ENCODE measurements at regions not wholly inside any gene's neighbourhood (a gene's known extent, or its start where the extent isn't known, plus 50 kb on each side); places are given as distances from the start of the nearest gene placed in this dataset.

- Histone ChIP-seq H3K4me1 (ENCODE audit: insufficient read depth, low read length, poor library complexity, severe bottlenecking) (peaks cover 10% of the 10 kb centered on the region), H3K9me2 (replicated peaks; ENCODE audit: low read depth, low read length) (no peaks in the 10 kb centered on the region), H3K9ac (ENCODE audit: low read depth, low read length, poor library complexity, severe bottlenecking) (no peak overlapping the region), H3K27me3 (ENCODE audit: insufficient read depth, low read length, poor library complexity, severe bottlenecking) (no peaks in the 10 kb centered on the region), H4K20me1 (ENCODE audit: insufficient read depth, low read length, poor library complexity, severe bottlenecking) (no peaks in the 10 kb centered on the region), H2AFZ (ENCODE audit: low read length) (no peak overlapping the region), H3K4me3 (ENCODE audit: low read length, poor library complexity, severe bottlenecking) (no peak overlapping the region), H3F3A (ENCODE audit: low read depth) (no peaks in the 10 kb centered on the region), H3K79me2 (ENCODE audit: insufficient read depth, low read length) (no peaks in the 10 kb centered on the region), H3K4me2 (ENCODE audit: low read depth, low read length, poor library complexity, severe bottlenecking) (no peak overlapping the region), H3K36me3 (ENCODE audit: insufficient read depth, low read length) (no peaks in the 10 kb centered on the region), H3K9me3 (ENCODE audit: insufficient read depth, low read depth, low read length) (no peaks in the 10 kb centered on the region)
- TF ChIP-seq EZH2phosphoT487 (IDR thresholded peaks at IDR 0.05; ENCODE audit: borderline replicate concordance) = no peak
- TF ChIP-seq, protein P1, sequence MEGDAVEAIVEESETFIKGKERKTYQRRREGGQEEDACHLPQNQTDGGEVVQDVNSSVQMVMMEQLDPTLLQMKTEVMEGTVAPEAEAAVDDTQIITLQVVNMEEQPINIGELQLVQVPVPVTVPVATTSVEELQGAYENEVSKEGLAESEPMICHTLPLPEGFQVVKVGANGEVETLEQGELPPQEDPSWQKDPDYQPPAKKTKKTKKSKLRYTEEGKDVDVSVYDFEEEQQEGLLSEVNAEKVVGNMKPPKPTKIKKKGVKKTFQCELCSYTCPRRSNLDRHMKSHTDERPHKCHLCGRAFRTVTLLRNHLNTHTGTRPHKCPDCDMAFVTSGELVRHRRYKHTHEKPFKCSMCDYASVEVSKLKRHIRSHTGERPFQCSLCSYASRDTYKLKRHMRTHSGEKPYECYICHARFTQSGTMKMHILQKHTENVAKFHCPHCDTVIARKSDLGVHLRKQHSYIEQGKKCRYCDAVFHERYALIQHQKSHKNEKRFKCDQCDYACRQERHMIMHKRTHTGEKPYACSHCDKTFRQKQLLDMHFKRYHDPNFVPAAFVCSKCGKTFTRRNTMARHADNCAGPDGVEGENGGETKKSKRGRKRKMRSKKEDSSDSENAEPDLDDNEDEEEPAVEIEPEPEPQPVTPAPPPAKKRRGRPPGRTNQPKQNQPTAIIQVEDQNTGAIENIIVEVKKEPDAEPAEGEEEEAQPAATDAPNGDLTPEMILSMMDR (conservative IDR thresholded peaks at IDR 0.05; ENCODE audit: low read length) = no peak
Measured at GRCh38 chr7:131976411-131976810, 420.0 kb upstream of the PODXL start.

GRCh38 chr7:131974671-131975070 lies 418.2 kb upstream of the PODXL start:
- no peak for TF ChIP-seq EZH2phosphoT487 (IDR thresholded peaks at IDR 0.05; ENCODE audit: borderline replicate concordance)
- TF ChIP-seq, protein P1 (conservative IDR thresholded peaks at IDR 0.05; ENCODE audit: low read length) = no peak
- Histone ChIP-seq H3K4me1 (ENCODE audit: insufficient read depth, low read length, poor library complexity, severe bottlenecking) (peaks cover 10% of the 10 kb centered on the region), H3K9me2 (replicated peaks; ENCODE audit: low read depth, low read length) (no peaks in the 10 kb centered on the region), H3K36me3 (ENCODE audit: insufficient read depth, low read length) (no peaks in the 10 kb centered on the region), H3K9me3 (ENCODE audit: insufficient read depth, low read depth, low read length) (no peaks in the 10 kb centered on the region), H4K20me1 (ENCODE audit: insufficient read depth, low read length, poor library complexity, severe bottlenecking) (no peaks in the 10 kb centered on the region), H3K4me2 (ENCODE audit: low read depth, low read length, poor library complexity, severe bottlenecking) (no peak overlapping the region), H3K27me3 (ENCODE audit: insufficient read depth, low read length, poor library complexity, severe bottlenecking) (no peaks in the 10 kb centered on the region), H3K79me2 (ENCODE audit: insufficient read depth, low read length) (no peaks in the 10 kb centered on the region), H3K9ac (ENCODE audit: low read depth, low read length, poor library complexity, severe bottlenecking) (no peak overlapping the region), H3F3A (ENCODE audit: low read depth) (no peaks in the 10 kb centered on the region), H3K4me3 (ENCODE audit: low read length, poor library complexity, severe bottlenecking) (no peak overlapping the region), H2AFZ (ENCODE audit: low read length) (no peak overlapping the region)

- no peak overlapping the region for H2AFZ ChIP-seq (ENCODE audit: low read length)
- H3K9me3 ChIP-seq (ENCODE audit: insufficient read depth, low read depth, low read length) = no peaks in the 10 kb centered on the region
- peak overlapping the region; percentile 24 for H3K4me2 ChIP-seq (ENCODE audit: low read depth, low read length, poor library complexity, severe bottlenecking)
- peaks cover 10% of the 10 kb centered on the region for H3K4me1 ChIP-seq (ENCODE audit: insufficient read depth, low read length, poor library complexity, severe bottlenecking)
- no peaks in the 10 kb centered on the region for H3K36me3 ChIP-seq (ENCODE audit: insufficient read depth, low read length)
- TF ChIP-seq, protein P1 (conservative IDR thresholded peaks at IDR 0.05; ENCODE audit: low read length) = no peak
- no peak for TF ChIP-seq EZH2phosphoT487 (IDR thresholded peaks at IDR 0.05; ENCODE audit: borderline replicate concordance)
- H3F3A ChIP-seq (ENCODE audit: low read depth) = no peaks in the 10 kb centered on the region
- H3K9ac ChIP-seq (ENCODE audit: low read depth, low read length, poor library complexity, severe bottlenecking) = no peak overlapping the region
- no peaks in the 10 kb centered on the region for H4K20me1 ChIP-seq (ENCODE audit: insufficient read depth, low read length, poor library complexity, severe bottlenecking)
- H3K9me2 ChIP-seq (replicated peaks; ENCODE audit: low read depth, low read length) = no peaks in the 10 kb centered on the region
- no peaks in the 10 kb centered on the region for H3K79me2 ChIP-seq (ENCODE audit: insufficient read depth, low read length)
- no peaks in the 10 kb centered on the region for H3K27me3 ChIP-seq (ENCODE audit: insufficient read depth, low read length, poor library complexity, severe bottlenecking)
- no peak overlapping the region for H3K4me3 ChIP-seq (ENCODE audit: low read length, poor library complexity, severe bottlenecking)
Measured at GRCh38 chr7:131972251-131972650, 415.8 kb upstream of the PODXL start.
